Small intestine (tissue), 7 donors: ENCODE measurements at regions not wholly inside any gene's neighbourhood (a gene's known extent, or its start where the extent isn't known, plus 50 kb on each side); places are given as distances from the start of the nearest gene placed in this dataset.

ENCODE experiments used
- DNase-seq, 2 donors: peaks; one replicate each; pipeline versions ENCODE4 v3.0.0 to v3.0.0-alpha.2; 2013
- FAIRE-seq: peaks from 2 replicates; lab custom pipeline; 2012; peaks lifted over from hg19 to GRCh38; lab: Jason Lieb, UNC
- H3K27ac ChIP-seq, 3 donors: one replicate each; pipeline ENCODE4 v1.5.1; 2013; ENCODE audit warnings: low read length in 2 of 3, mild to moderate bottlenecking in 2 of 3, control low read depth in 1 of 3, inconsistent platforms in 1 of 3, low read depth in 1 of 3, moderate library complexity in 1 of 3
- H3K27me3 ChIP-seq, 3 donors: one replicate each; pipeline ENCODE4 v1.6.1; 2013; ENCODE audit warnings: low read length in 3 of 3, inconsistent platforms in 1 of 3; ENCODE audit not compliant: control insufficient read depth in 3 of 3, insufficient read depth in 3 of 3
- H3K36me3 ChIP-seq, 3 donors: one replicate each; pipeline ENCODE4 v1.6.1; 2013; ENCODE audit warnings: low read length in 3 of 3, inconsistent platforms in 1 of 3, low read depth in 1 of 3, mild to moderate bottlenecking in 1 of 3, moderate library complexity in 1 of 3; ENCODE audit not compliant: control insufficient read depth in 3 of 3, insufficient read depth in 2 of 3
- H3K4me1 ChIP-seq, 3 donors: one replicate each; pipeline ENCODE4 v1.6.1; 2013; ENCODE audit warnings: low read length in 2 of 3, inconsistent platforms in 1 of 3, low read depth in 1 of 3, mild to moderate bottlenecking in 1 of 3, moderate library complexity in 1 of 3; ENCODE audit not compliant: control insufficient read depth in 3 of 3, insufficient read depth in 2 of 3
- H3K4me3 ChIP-seq, 3 donors: one replicate each; pipeline ENCODE4 v1.5.1; 2013; ENCODE audit warnings: low read length in 3 of 3, control low read depth in 1 of 3, inconsistent platforms in 1 of 3, low read depth in 1 of 3, mild to moderate bottlenecking in 1 of 3, moderate library complexity in 1 of 3
- H3K9me3 ChIP-seq, 2 donors: one replicate each; pipeline ENCODE4 v1.6.1; 2013; ENCODE audit warnings: low read depth in 1 of 2, low read length in 1 of 2; ENCODE audit not compliant: control insufficient read depth in 2 of 2, insufficient read depth in 1 of 2
- WGBS, 3 donors: extraction: QIAGEN DNeasy Blood & Tissue Kit; methylation state at CpG; one replicate each; pipeline ENCODE4 v1.1.7; 2013; 5-methylcytosine and 5-hydroxymethylcytosine counted together
- donor health status: healthy with polysubstance abuse.
- donor health status: control.
- donor health status: control.
- donor health status: Bipolar disorder and iron deficiency.
- donor health status: healthy.

DNA sequence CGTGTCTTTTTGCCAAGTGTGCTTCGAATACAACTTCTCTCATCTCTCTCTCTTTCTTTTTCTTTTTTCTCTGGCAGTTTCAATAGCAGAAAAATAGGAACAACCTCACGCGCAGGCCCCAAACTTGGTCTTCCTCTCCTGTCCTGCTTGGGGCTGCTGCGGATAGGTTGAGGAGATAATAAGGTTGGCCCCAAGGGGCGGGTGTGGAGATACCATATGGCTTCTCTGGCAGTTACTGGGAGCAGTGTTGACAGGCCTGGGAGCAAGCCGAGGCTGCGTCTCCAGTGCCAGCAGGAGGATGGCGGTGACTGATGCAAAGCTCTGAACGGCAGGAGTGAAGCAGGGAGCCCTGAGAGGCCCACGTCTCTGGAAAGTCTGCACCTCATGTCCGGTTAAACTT is 89.5 kb upstream of the MANSC4 start:
- no peak for DNase-seq
- FAIRE-seq: no peak
- no peaks in the 10 kb centered on the region for H3K4me1 ChIP-seq
- H3K9me3 ChIP-seq: no peaks in the 10 kb centered on the region
- no peaks in the 10 kb centered on the region for H3K27me3 ChIP-seq
- no peaks in the 10 kb centered on the region for H3K36me3 ChIP-seq
- WGBS, 3 donors: 83 to 88% (median 85%) methylated on average over 12 of the region's 12 CpGs
- H3K4me3 ChIP-seq: no peak overlapping the region
- H3K27ac ChIP-seq: no peak overlapping the region

DNA sequence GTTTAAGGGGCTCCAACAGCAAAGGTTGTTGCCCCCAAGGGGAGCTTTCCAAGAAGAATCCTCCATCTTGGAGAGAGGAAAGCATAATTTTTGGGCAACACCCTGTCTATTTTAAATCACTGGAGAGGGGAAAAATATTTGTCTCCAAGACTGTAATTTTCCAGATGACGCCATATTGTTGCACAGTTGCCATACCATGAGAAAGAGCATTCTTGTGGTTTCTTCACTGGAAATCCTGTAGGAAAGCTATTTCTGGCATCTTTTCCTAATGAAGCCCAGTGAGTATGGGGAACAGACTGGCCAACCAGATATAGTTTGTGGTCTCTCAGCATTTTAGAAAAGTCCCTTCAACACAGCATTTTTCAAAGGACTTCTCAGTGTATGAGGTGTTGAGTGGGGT is 88.1 kb upstream of the MANSC4 start:
- no peak overlapping the region for H3K27ac ChIP-seq
- DNase-seq: no peak
- H3K4me3 ChIP-seq: no peak overlapping the region
- FAIRE-seq: no peak
- H3K27me3 ChIP-seq: no peaks in the 10 kb centered on the region
- H3K36me3 ChIP-seq: no peaks in the 10 kb centered on the region
- no peaks in the 10 kb centered on the region for H3K4me1 ChIP-seq
- no peaks in the 10 kb centered on the region for H3K9me3 ChIP-seq
- WGBS, 3 donors: 90 to 100% (median 92%) methylated on average over 1 of the region's 1 CpG

DNA sequence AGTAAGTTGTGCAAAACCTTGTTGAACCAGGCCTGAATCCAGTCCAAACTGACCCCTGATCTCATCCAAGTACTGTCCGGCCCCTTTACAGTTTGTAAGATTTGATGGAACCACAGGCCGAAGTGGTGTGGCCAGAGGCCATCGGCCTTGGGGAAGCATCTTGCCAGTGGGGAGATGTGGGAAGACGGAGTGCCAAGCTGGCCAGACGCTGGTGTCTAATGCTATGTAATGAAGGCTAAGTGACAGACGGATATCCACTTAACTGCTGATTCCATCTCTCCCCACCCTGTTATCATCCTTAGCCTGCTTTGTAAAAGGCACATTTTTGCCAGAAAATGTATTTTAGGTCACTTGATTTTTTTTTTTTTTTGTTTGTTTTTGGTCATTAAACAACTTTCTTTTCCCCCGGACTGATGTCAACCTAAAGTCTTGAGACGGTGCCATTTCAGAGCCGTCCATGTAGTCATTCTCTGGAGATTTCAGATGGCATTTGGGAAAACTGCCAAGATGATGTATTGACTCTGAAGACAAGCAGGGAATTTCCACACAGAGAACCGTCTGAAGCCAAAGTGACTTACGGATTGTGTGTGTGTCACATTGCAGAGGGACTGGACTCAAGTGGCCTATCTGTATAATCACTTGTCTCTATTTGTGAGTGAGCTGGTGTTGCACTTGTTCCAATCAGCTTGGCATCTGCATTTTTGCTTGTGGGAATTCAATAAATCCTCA is 86.5 kb upstream of the MANSC4 start:
- Histone ChIP-seq H3K36me3 (no peaks in the 10 kb centered on the region), H3K27me3 (no peaks in the 10 kb centered on the region), H3K9me3 (no peaks in the 10 kb centered on the region), H3K4me1 (no peaks in the 10 kb centered on the region), H3K27ac (no peak overlapping the region), H3K4me3 (no peak overlapping the region)
- DNase-seq (no peak), FAIRE-seq (no peak)
- WGBS, 3 donors: 65 to 73% (median 72%) methylated on average over 11 of the region's 11 CpGs

DNA sequence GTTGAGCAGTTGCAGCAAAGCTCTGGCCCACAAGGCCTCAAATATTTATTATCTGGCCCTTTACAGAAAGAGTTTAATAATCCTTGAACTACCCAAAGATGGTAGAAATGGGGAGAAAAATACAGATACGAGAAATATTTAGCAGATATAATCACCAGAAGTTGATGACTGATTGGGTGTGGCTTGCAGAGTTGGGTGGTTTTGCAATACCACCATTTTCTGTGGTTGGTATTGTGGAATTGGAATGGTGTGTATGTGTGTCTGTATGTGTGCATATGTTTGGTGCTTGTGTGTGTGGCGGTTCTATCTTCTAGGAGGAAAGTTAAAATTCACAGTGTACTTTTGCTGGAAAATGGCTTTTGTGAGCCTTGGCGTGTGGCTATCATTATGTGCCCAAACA is 85.4 kb upstream of the MANSC4 start:
- Histone ChIP-seq H3K4me1 (no peaks in the 10 kb centered on the region), H3K9me3 (no peaks in the 10 kb centered on the region), H3K27ac (no peak overlapping the region), H3K36me3 (no peaks in the 10 kb centered on the region), H3K4me3 (no peak overlapping the region), H3K27me3 (no peaks in the 10 kb centered on the region)
- DNase-seq: no peak
- 81 to 91% (median 90%) methylated on average over 3 of the region's 3 CpGs for WGBS, 3 donors
- no peak for FAIRE-seq

DNA sequence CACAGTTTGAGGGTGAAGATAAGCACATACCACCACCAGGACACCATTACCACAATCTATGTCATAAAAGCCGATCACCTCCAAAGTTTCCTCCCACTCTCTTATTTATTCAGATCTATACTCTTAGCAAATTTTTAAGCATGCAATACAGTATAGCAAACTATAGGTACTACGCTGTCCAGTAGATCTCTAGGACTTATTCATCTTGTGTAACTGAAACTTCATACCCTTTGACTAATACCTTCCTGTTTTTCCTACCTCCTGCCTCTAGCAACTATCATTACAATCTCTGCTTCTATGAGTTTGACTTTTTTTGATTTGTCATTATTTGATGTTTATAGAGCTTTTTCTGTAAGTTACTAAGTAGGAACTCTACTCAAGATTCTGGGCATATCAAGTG is 84.5 kb upstream of the MANSC4 start:
- Histone ChIP-seq H3K4me1 (no peaks in the 10 kb centered on the region), H3K36me3 (no peaks in the 10 kb centered on the region), H3K27ac (no peak overlapping the region), H3K9me3 (no peaks in the 10 kb centered on the region), H3K27me3 (no peaks in the 10 kb centered on the region), H3K4me3 (no peak overlapping the region)
- FAIRE-seq: no peak
- 79 to 91% (median 84%) methylated on average over 2 of the region's 2 CpGs for WGBS, 3 donors
- DNase-seq: no peak

DNA sequence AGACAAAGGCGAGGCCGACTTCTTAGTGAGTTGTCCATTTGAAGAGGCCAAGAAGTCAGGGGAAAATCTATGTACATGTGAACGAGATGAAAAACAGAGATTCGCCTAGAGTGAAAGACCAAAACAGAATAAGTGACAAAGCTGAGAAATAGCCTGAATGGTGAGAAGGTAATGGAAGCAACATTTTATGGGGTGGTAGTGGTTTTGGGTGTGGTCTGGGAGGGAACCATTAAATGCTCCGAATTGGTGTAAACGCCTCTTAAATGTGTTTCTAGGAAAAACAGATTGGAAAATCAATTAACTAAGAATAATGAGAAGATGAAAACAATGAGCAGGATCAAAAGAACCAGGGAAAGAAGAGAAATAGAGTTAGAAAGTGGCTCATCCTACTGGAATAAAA is 83.8 kb upstream of the MANSC4 start:
- DNase-seq (no peak), FAIRE-seq (no peak)
- Histone ChIP-seq H3K27ac (no peak overlapping the region), H3K4me3 (no peak overlapping the region), H3K36me3 (no peaks in the 10 kb centered on the region), H3K4me1 (no peaks in the 10 kb centered on the region), H3K9me3 (no peaks in the 10 kb centered on the region), H3K27me3 (no peaks in the 10 kb centered on the region)
- WGBS, 3 donors: 88 to 92% (median 89%) methylated on average over 6 of the region's 6 CpGs

DNA sequence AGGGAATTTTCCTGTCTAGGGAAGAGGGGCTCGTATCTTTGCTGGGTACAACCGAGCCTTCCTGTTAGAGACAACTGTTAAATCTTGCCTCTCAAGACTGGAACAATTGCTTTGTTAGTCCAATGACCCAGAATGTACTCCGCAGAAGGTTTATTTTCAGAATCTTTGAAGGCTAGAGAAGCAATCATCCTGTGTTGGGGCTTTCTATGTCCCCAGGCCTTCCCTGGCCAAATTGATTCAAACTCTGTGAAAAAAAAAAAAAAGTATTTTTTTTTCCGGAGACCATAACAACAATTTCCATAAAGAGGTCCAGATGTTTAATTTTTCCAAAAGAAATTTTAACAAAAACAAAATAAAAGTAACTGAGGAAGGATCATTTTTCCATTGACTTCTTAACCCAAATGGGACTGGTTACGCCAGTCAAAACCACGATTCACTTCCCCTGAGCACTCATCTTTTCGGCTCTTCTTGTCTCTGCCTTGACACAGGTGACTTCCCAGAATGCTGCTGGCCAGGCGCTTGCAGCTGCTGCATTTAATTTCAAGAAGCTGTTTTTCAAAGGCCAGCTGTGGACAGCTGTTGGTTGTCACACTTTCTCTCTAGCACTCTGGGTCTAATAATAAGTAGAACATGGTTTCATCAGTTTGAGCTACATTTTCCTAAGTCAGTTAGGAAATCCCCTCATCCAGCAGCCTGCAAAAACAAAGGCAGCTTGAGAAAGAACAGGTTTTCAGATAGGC is 81.6 kb upstream of the MANSC4 start:
- H3K27me3 ChIP-seq: no peaks in the 10 kb centered on the region
- WGBS, 3 donors: 64 to 88% (median 73%) methylated on average over 8 of the region's 8 CpGs
- no peak overlapping the region for H3K4me3 ChIP-seq
- no peak overlapping the region for H3K27ac ChIP-seq
- peak in 1 of 2 donors; percentile 39 for DNase-seq
- no peaks in the 10 kb centered on the region for H3K36me3 ChIP-seq
- H3K9me3 ChIP-seq: peaks cover 0 to 5% of the 10 kb centered on the region in 2 donors
- no peaks in the 10 kb centered on the region for H3K4me1 ChIP-seq
- no peak for FAIRE-seq

DNA sequence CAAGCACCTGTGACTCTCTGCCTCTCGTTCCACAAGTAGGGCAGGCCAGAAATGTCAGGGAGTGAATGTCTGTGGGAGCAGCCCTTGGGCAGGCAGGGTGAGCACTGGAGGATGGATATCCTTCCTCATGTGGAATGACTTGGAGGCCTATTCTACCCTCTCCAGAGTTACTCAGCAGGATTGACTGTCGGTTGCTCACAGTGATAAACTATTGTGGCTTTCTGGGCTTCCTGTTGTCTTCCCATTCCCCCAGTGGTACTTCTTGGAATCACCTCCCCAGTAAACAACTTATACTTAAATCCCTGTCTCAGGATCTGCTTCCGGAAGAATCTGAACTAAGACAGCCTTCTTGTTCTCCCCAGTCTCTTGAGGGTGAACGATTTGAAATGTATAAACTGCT is 79.6 kb upstream of the MANSC4 start:
- H3K9me3 ChIP-seq: peaks cover 0 to 5% of the 10 kb centered on the region in 2 donors
- no peaks in the 10 kb centered on the region for H3K4me1 ChIP-seq
- no peak overlapping the region for H3K27ac ChIP-seq
- DNase-seq: no peak
- no peaks in the 10 kb centered on the region for H3K27me3 ChIP-seq
- no peak for FAIRE-seq
- H3K4me3 ChIP-seq: no peak overlapping the region
- WGBS, 3 donors: 84 to 88% (median 85%) methylated on average over 4 of the region's 4 CpGs
- no peaks in the 10 kb centered on the region for H3K36me3 ChIP-seq
